HepG2 (cell line): ENCODE measurements at regions not wholly inside any gene's neighbourhood (a gene's known extent, or its start where the extent isn't known, plus 50 kb on each side); places are given as distances from the start of the nearest gene placed in this dataset.

Experiments used
- AGO1 ChIP-seq: fragments of 200-400 bp; formaldehyde crosslinking; IDR thresholded peaks from 2 replicates; pipeline ENCODE4 v1.6.1; 2017; ENCODE audit warnings: mild to moderate bottlenecking, low read depth, low read length, moderate library complexity; ENCODE audit not compliant: poor library complexity, severe bottlenecking
- ATF4 ChIP-seq, 2 experiments: fragments of 450-650 bp in 1 of 2; sonication (generic) in 1 of 2; formaldehyde crosslinking; IDR thresholded peaks; 2 replicates each; pipeline versions ENCODE4 v1.5.0 to v1.8.0; 2020 to 2022; ENCODE audit warnings: mild to moderate bottlenecking in 1 of 2, missing genetic modification reagents in 1 of 2
- GTF2F1 ChIP-seq: fragments of 150-350 bp; IDR thresholded peaks from 2 replicates; pipeline ENCODE4 v1.6.1; 2014; ENCODE audit warnings: low read length
- HMG20B ChIP-seq: conservative IDR thresholded peaks from 2 replicates; pipeline ENCODE4 v1.6.1; 2016; ENCODE audit warnings: missing genetic modification reagents, missing compliant biosample characterization
- HNF4G ChIP-seq, 2 experiments: sonication (generic) in 1 of 2; formaldehyde crosslinking in 1 of 2; IDR thresholded peaks; 2 replicates each; pipeline versions ENCODE4 v1.4.0 to v1.6.1; 2011 to 2020; ENCODE audit warnings: borderline replicate concordance in 2 of 2, low read depth in 2 of 2, mild to moderate bottlenecking in 2 of 2, low read length in 1 of 2, missing genetic modification reagents in 1 of 2, moderate library complexity in 1 of 2
- NRL ChIP-seq: sonication (generic); formaldehyde crosslinking; IDR thresholded peaks from 2 replicates; pipeline ENCODE4 v1.5.0; 2020; ENCODE audit warnings: missing genetic modification reagents, mild to moderate bottlenecking, moderate library complexity, borderline replicate concordance
- PITX1 ChIP-seq: sonication (generic); formaldehyde crosslinking; IDR thresholded peaks from 2 replicates; pipeline ENCODE4 v1.5.1; 2020; ENCODE audit warnings: mild to moderate bottlenecking, missing genetic modification reagents
- RORA ChIP-seq: sonication (generic); formaldehyde crosslinking; IDR thresholded peaks from 2 replicates; pipeline ENCODE4 v1.5.0; 2020; ENCODE audit warnings: mild to moderate bottlenecking, missing genetic modification reagents, moderate library complexity
- SP1 ChIP-seq, 2 experiments: fragments of 450-650 bp in 1 of 2; sonication (generic) in 1 of 2; formaldehyde crosslinking in 1 of 2; IDR thresholded peaks; 2 replicates each; pipeline versions ENCODE4 v1.4.0 to v1.6.1; 2016 to 2020; ENCODE audit warnings: missing genetic modification reagents in 1 of 2
- TAF15 ChIP-seq: fragments of 200-400 bp; formaldehyde crosslinking; IDR thresholded peaks from one replicate; pipeline ENCODE4 v1.6.1; 2018; ENCODE audit warnings: mild to moderate bottlenecking, low read depth, low read length; ENCODE audit not compliant: poor library complexity, severe bottlenecking
- TBX3 ChIP-seq: fragments of 450-650 bp; IDR thresholded peaks from 2 replicates; pipeline ENCODE4 v1.6.1; 2017; ENCODE audit warnings: antibody characterized with exemption, mild to moderate bottlenecking, inconsistent platforms, borderline replicate concordance
- THAP11 ChIP-seq: IDR thresholded peaks from 2 replicates; pipeline ENCODE4 v1.6.1; 2016; ENCODE audit warnings: missing biosample characterization, missing genetic modification reagents
- THAP7 ChIP-seq: sonication (generic); formaldehyde crosslinking; IDR thresholded peaks from 2 replicates; pipeline ENCODE4 v1.8.1; 2023; ENCODE audit warnings: mild to moderate bottlenecking, missing genetic modification reagents
- ZMYM2 ChIP-seq: sonication (generic); formaldehyde crosslinking; IDR thresholded peaks from 2 replicates; pipeline ENCODE4 v1.8.0; 2022; ENCODE audit warnings: mild to moderate bottlenecking, missing genetic modification reagents
- ZNF207 ChIP-seq: fragments of 450-650 bp; IDR thresholded peaks from 2 replicates; pipeline ENCODE4 v1.6.1; 2016; ENCODE audit warnings: antibody characterized with exemption, borderline replicate concordance
- ZNF343 ChIP-seq: sonication (generic); formaldehyde crosslinking; IDR thresholded peaks from 2 replicates; pipeline ENCODE4 v1.4.0; 2020; ENCODE audit warnings: mild to moderate bottlenecking, missing genetic modification reagents
- ZNF441 ChIP-seq: sonication (generic); formaldehyde crosslinking; IDR thresholded peaks from 2 replicates; pipeline ENCODE4 v1.7.0; 2021; ENCODE audit warnings: missing genetic modification reagents, borderline replicate concordance
- ZNF766 ChIP-seq: sonication (generic); formaldehyde crosslinking; IDR thresholded peaks from 2 replicates; pipeline ENCODE4 v1.5.0; 2020; ENCODE audit warnings: missing genetic modification reagents, borderline replicate concordance
- ZNF773 ChIP-seq: sonication (generic); formaldehyde crosslinking; IDR thresholded peaks from 2 replicates; pipeline ENCODE4 v1.4.0; 2020; ENCODE audit warnings: missing genetic modification reagents, borderline replicate concordance
- TF ChIP-seq, protein P1 (sequence below): sonication (generic); formaldehyde crosslinking; IDR thresholded peaks from 2 replicates; pipeline ENCODE4 v1.4.0; 2020; ENCODE audit warnings: missing genetic modification reagents
- TF ChIP-seq, protein P2 (sequence below): sonication (generic); formaldehyde crosslinking; conservative IDR thresholded peaks from 2 replicates; pipeline ENCODE4 v1.8.0; 2022; ENCODE audit warnings: mild to moderate bottlenecking, moderate library complexity, missing genetic modification reagents

DNA sequence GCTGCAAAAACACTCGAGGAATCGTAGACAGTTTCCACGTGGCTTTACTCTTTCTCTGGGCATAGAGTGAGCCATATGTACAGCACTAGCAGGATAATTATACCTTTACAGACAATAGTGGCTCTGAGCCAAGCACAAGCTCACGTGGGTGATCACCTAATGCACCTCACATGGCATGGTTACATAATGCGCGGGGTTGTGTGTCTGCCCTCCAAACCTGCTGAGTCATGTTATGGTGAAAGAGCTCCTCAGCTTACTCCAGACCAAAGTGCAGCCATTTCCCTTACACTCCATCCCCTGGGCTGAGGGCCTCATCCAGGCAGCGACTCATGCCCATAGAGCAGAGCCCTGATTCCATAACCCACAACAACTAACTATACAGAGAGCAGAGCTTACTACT, 1458.4 kb upstream of the CADM2 start (continued):
- no peak for TF ChIP-seq RORA (CRISPR knock-in tag)
- no peak for TF ChIP-seq ZNF207
- TF ChIP-seq ZNF766 (CRISPR knock-in tag), result no peak
- TF ChIP-seq ZNF773 (CRISPR knock-in tag), result no peak
- TF ChIP-seq THAP7 (CRISPR knock-in tag), result no peak
- TF ChIP-seq PITX1, result 0 out of 2 replicates have a peak, but pooled peaks have one; percentile 27
- TF ChIP-seq TAF15, result no peak
- TF ChIP-seq SP1 (IDR thresholded peaks at IDR 0.05), result no peak
- TF ChIP-seq SP1 (CRISPR knock-in tag; IDR thresholded peaks at IDR 0.05), result no peak
- no peak for TF ChIP-seq ATF4 (CRISPR knock-in tag; IDR thresholded peaks at IDR 0.05)
- TF ChIP-seq THAP11 (CRISPR knock-in tag), result peak; percentile 64
- TF ChIP-seq, protein P1, sequence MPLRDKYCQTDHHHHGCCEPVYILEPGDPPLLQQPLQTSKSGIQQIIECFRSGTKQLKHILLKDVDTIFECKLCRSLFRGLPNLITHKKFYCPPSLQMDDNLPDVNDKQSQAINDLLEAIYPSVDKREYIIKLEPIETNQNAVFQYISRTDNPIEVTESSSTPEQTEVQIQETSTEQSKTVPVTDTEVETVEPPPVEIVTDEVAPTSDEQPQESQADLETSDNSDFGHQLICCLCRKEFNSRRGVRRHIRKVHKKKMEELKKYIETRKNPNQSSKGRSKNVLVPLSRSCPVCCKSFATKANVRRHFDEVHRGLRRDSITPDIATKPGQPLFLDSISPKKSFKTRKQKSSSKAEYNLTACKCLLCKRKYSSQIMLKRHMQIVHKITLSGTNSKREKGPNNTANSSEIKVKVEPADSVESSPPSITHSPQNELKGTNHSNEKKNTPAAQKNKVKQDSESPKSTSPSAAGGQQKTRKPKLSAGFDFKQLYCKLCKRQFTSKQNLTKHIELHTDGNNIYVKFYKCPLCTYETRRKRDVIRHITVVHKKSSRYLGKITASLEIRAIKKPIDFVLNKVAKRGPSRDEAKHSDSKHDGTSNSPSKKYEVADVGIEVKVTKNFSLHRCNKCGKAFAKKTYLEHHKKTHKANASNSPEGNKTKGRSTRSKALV, result no peak
- TF ChIP-seq ZNF343 (CRISPR knock-in tag), result no peak
- 0 out of 2 replicates have a peak, but pooled peaks have one; percentile 47 for TF ChIP-seq ZNF441
- no peak for TF ChIP-seq TBX3
- peak; percentile 49; the same call in 1 of the 2 replicates for TF ChIP-seq HNF4G (IDR thresholded peaks at IDR 0.05; ENCODE audit: borderline replicate concordance, low read depth, low read length)
- peak; percentile 51; the same call in 1 of the 2 replicates for TF ChIP-seq HNF4G (CRISPR knock-in tag; IDR thresholded peaks at IDR 0.05; ENCODE audit: borderline replicate concordance, low read depth)
- no peak for TF ChIP-seq GTF2F1
- TF ChIP-seq, protein P2, sequence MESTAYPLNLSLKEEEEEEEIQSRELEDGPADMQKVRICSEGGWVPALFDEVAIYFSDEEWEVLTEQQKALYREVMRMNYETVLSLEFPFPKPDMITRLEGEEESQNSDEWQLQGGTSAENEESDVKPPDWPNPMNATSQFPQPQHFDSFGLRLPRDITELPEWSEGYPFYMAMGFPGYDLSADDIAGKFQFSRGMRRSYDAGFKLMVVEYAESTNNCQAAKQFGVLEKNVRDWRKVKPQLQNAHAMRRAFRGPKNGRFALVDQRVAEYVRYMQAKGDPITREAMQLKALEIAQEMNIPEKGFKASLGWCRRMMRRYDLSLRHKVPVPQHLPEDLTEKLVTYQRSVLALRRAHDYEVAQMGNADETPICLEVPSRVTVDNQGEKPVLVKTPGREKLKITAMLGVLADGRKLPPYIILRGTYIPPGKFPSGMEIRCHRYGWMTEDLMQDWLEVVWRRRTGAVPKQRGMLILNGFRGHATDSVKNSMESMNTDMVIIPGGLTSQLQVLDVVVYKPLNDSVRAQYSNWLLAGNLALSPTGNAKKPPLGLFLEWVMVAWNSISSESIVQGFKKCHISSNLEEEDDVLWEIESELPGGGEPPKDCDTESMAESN, result peak; percentile 69
- TF ChIP-seq ZMYM2, result no peak
- TF ChIP-seq NRL (CRISPR knock-in tag), result no peak
- no peak for TF ChIP-seq AGO1
- no peak for TF ChIP-seq HMG20B
